Liver (tissue), 3 donors: ENCODE measurements at regions not wholly inside any gene's neighbourhood (a gene's known extent, or its start where the extent isn't known, plus 50 kb on each side); places are given as distances from the start of the nearest gene placed in this dataset.

Experiments
- ATF3 ChIP-seq: IDR thresholded peaks from 2 replicates; pipeline ENCODE4 v1.6.1; 2016; ENCODE audit warnings: antibody characterized with exemption
- CTCF ChIP-seq: fragments of 150-350 bp; IDR thresholded peaks from 2 replicates; pipeline ENCODE4 v1.5.1; 2017; ENCODE audit warnings: improper control_type of control experiment, low read depth, low read length; ENCODE audit not compliant: missing input control
- GABPA ChIP-seq, 2 donors: IDR thresholded peaks in 1 of 2; conservative IDR thresholded peaks in 1 of 2; 2 replicates each; pipeline ENCODE4 v1.6.1; 2016; ENCODE audit warnings: antibody characterized with exemption in 2 of 2, mild to moderate bottlenecking in 1 of 2, moderate library complexity in 1 of 2
- HNF4A ChIP-seq, 2 donors: conservative IDR thresholded peaks; 2 replicates each; pipeline ENCODE4 v1.6.1; 2016; ENCODE audit warnings: antibody characterized with exemption in 2 of 2, mild to moderate bottlenecking in 2 of 2
- JUND ChIP-seq, 2 donors: IDR thresholded peaks; 2 replicates each; pipeline ENCODE4 v1.6.1; 2016; ENCODE audit warnings: antibody characterized with exemption in 2 of 2
- MAX ChIP-seq: IDR thresholded peaks from 2 replicates; pipeline ENCODE4 v1.6.1; 2016; ENCODE audit warnings: antibody characterized with exemption
- RAD21 ChIP-seq, 2 donors: IDR thresholded peaks; 2 replicates each; pipeline ENCODE4 v1.6.1; 2016; ENCODE audit warnings: antibody characterized with exemption in 2 of 2, mild to moderate bottlenecking in 2 of 2
- REST ChIP-seq: IDR thresholded peaks from 2 replicates; pipeline ENCODE4 v1.6.1; 2016; ENCODE audit warnings: antibody characterized with exemption, mild to moderate bottlenecking
- SP1 ChIP-seq: IDR thresholded peaks from 2 replicates; pipeline ENCODE4 v1.6.1; 2018; ENCODE audit warnings: antibody characterized with exemption, mild to moderate bottlenecking
- TAF1 ChIP-seq: conservative IDR thresholded peaks from 2 replicates; pipeline ENCODE4 v1.6.1; 2016; ENCODE audit warnings: antibody characterized with exemption, mild to moderate bottlenecking
- YY1 ChIP-seq: IDR thresholded peaks from 2 replicates; pipeline ENCODE4 v1.6.1; 2016; ENCODE audit warnings: antibody characterized with exemption, mild to moderate bottlenecking
- ZBTB33 ChIP-seq: IDR thresholded peaks from 2 replicates; pipeline ENCODE4 v1.6.1; 2016; ENCODE audit warnings: antibody characterized with exemption
- donor health status: healthy.
- donor health status: healthy.

GRCh38 chr3:20403986-20404740, 218.2 kb upstream of the SGO1 start:
- TF ChIP-seq CTCF (no peak), ZBTB33 (no peak), HNF4A (conservative IDR thresholded peaks at IDR 0.05) (no peak), JUND (IDR thresholded peaks at IDR 0.05) (no peak), MAX (no peak), REST (no peak), RAD21 (IDR thresholded peaks at IDR 0.05) (no peak), TAF1 (no peak), GABPA (IDR thresholded peaks at IDR 0.05 in 1 of 2, conservative IDR thresholded peaks at IDR 0.05 in 1 of 2) (no peak), YY1 (no peak), ATF3 (no peak), SP1 (no peak)
